HEK293T (cell line): ENCODE measurements at regions not wholly inside any gene's neighbourhood (a gene's known extent, or its start where the extent isn't known, plus 50 kb on each side); places are given as distances from the start of the nearest gene placed in this dataset.
"Not testable (repeated sequence)": the region's sequence is repeated elsewhere in the genome, so short reads cannot be mapped to it uniquely, and the experiment has no call there.

Experiments
- CTCF ChIA-PET: fragments of 350-600 bp; formaldehyde crosslinking; extraction: SDS; loops from one replicate; lab custom pipeline; 2021; ENCODE audit warnings: antibody characterized with exemption, inconsistent platforms; lab: Yijun Ruan, JAX
- POLR2A ChIA-PET: fragments of 350-600 bp; formaldehyde crosslinking; extraction: SDS; loops from one replicate; lab custom pipeline; 2020; ENCODE audit warnings: antibody characterized with exemption, inconsistent platforms; lab: Yijun Ruan, JAX
- DNase-seq: peaks from one replicate; pipeline ENCODE4 v3.0.0; 2012; ENCODE audit warnings: mixed read lengths; ENCODE audit errors: extremely low spot score
- ARNT ChIP-seq: fragments of 450-650 bp; IDR thresholded peaks from 2 replicates; pipeline ENCODE4 v1.6.1; 2017; ENCODE audit warnings: mild to moderate bottlenecking
- BHLHE40 ChIP-seq: fragments of 450-650 bp; IDR thresholded peaks from 2 replicates; pipeline ENCODE4 v1.6.1; 2016; ENCODE audit warnings: mild to moderate bottlenecking, moderate library complexity, borderline replicate concordance
- CTBP1 ChIP-seq: fragments of 450-650 bp; IDR thresholded peaks from 2 replicates; pipeline ENCODE4 v1.6.1; 2016; ENCODE audit warnings: borderline replicate concordance
- ELF4 ChIP-seq: fragments of 450-650 bp; IDR thresholded peaks from 2 replicates; pipeline ENCODE4 v1.6.1; 2017; ENCODE audit warnings: antibody characterized with exemption
- FOXA1 ChIP-seq: fragments of 450-650 bp; IDR thresholded peaks from 2 replicates; pipeline ENCODE4 v1.6.1; 2016; ENCODE audit warnings: mild to moderate bottlenecking
- FOXK2 ChIP-seq: fragments of 450-650 bp; IDR thresholded peaks from 2 replicates; pipeline ENCODE4 v1.6.1; 2016; ENCODE audit warnings: mild to moderate bottlenecking
- FOXM1 ChIP-seq: fragments of 450-650 bp; IDR thresholded peaks from 2 replicates; pipeline ENCODE4 v1.6.1; 2017; ENCODE audit warnings: mild to moderate bottlenecking, borderline replicate concordance
- HDGF ChIP-seq: fragments of 450-650 bp; IDR thresholded peaks from 2 replicates; pipeline ENCODE4 v1.6.1; 2017; ENCODE audit warnings: antibody characterized with exemption, borderline replicate concordance
- L3MBTL2 ChIP-seq: fragments of 450-650 bp; conservative IDR thresholded peaks from 2 replicates; pipeline ENCODE4 v1.6.1; 2016; ENCODE audit warnings: mild to moderate bottlenecking
- LEF1 ChIP-seq: fragments of 450-650 bp; IDR thresholded peaks from 2 replicates; pipeline ENCODE4 v1.6.1; 2017; ENCODE audit warnings: mild to moderate bottlenecking, borderline replicate concordance
- NFRKB ChIP-seq: fragments of 450-650 bp; IDR thresholded peaks from 2 replicates; pipeline ENCODE4 v1.6.1; 2016; ENCODE audit warnings: mild to moderate bottlenecking, moderate library complexity
- SP1 ChIP-seq: fragments of 450-650 bp; IDR thresholded peaks from 2 replicates; pipeline ENCODE4 v1.6.1; 2017
- SUZ12 ChIP-seq: fragments of 450-650 bp; IDR thresholded peaks from 2 replicates; pipeline ENCODE4 v1.6.1; 2016; ENCODE audit warnings: mild to moderate bottlenecking
- TARDBP ChIP-seq: fragments of 450-650 bp; IDR thresholded peaks from 2 replicates; pipeline ENCODE4 v1.6.1; 2016
- ZNF384 ChIP-seq: fragments of 450-650 bp; IDR thresholded peaks from 2 replicates; pipeline ENCODE4 v1.6.1; 2016
- TF ChIP-seq, protein P1 (sequence below): fragments of 450-650 bp; IDR thresholded peaks from 2 replicates; pipeline ENCODE4 v1.6.1; 2016

DNA sequence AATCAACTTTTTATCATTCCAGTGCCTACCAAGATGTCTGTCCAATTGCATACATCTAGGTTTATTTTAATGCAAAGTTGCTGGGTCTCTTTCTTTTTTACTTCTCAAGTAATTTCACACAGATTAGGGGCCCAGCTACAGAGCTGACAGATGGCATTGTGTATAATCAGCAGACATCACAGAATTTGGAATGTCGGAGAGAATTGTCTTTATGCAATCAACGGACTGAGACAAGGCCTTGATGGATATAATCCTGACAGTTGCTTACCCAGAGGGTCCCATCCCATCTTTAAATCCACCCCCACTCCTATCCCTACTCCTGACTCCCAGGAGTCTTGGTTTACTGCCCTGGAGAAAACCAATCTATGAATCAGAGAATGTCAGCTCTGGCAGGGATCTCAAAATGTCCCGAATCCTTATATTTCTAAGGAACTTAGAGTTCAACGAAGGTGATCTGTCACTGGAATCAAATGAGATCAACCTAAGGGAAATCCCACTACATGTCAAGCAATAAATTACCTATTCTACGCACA, 142.0 kb downstream of the LRATD1 start:
- TF ChIP-seq ARNT (no peak), FOXM1 (no peak), BHLHE40 (no peak), SP1 (no peak), ELF4 (no peak), ZNF384 (no peak), L3MBTL2 (no peak), FOXK2 (no peak), TARDBP (no peak), FOXA1 (no peak)
- TF ChIP-seq, protein P1, sequence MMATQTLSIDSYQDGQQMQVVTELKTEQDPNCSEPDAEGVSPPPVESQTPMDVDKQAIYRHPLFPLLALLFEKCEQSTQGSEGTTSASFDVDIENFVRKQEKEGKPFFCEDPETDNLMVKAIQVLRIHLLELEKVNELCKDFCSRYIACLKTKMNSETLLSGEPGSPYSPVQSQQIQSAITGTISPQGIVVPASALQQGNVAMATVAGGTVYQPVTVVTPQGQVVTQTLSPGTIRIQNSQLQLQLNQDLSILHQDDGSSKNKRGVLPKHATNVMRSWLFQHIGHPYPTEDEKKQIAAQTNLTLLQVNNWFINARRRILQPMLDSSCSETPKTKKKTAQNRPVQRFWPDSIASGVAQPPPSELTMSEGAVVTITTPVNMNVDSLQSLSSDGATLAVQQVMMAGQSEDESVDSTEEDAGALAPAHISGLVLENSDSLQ = no peak
- DNase-seq = no peak
- CTCF ChIA-PET = no interaction called here
- POLR2A ChIA-PET = no interaction called here

DNA sequence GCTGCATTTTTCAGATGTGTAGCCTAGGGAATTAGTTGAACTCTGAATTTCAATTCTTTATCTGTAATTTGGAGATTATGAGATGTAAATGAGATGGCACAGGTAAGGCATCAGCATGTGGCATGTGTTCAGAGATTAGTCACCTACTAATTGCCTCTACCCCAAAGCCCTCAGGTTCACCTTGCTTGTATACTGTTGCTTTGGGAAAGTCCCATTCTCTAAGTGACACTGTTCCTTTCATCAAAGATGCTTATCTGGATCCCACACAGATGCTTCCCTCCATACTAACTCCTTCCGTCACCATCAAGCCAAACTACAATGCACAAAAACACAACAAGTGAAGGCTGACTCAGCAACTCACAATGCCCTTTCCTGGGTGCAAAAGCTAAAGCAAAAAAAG, 143.7 kb downstream of the LRATD1 start:
- ChIA-PET CTCF (no interaction called here), POLR2A (no interaction called here)
- no peak for TF ChIP-seq SP1
- no peak for TF ChIP-seq LEF1
- no peak for TF ChIP-seq CTBP1
- TF ChIP-seq FOXK2 = no peak
- no peak for TF ChIP-seq TARDBP
- no peak for TF ChIP-seq ELF4
- TF ChIP-seq SUZ12 = no peak
- no peak for TF ChIP-seq HDGF
- TF ChIP-seq NFRKB = no peak
- no peak for TF ChIP-seq ARNT
- no peak for TF ChIP-seq BHLHE40
- no peak for TF ChIP-seq L3MBTL2
- no peak for TF ChIP-seq ZNF384
- no peak for TF ChIP-seq FOXA1
- TF ChIP-seq, protein P1 = no peak
- TF ChIP-seq FOXM1 = no peak
- no peak for DNase-seq

DNA sequence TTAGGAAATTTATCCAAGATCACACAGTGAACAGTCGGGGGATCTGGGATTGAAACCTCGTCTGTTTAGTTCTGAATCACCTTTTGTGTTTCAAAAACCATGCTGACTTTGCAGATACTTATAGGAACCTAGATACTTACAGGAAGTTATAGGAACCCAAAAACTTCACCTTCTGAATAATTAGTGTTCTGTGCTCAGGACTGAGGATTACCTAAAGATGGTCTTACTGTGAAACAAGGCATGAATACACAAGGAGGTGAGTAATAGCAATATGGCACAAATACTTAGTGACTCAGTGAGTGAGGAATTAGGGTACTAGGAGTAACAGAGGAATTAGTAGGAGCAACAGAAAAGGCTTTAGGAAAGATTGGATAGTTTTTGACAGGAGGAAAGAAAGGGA, 145.5 kb downstream of the LRATD1 start:
- ChIA-PET CTCF (no interaction called here), POLR2A (no interaction called here)
- TF ChIP-seq SUZ12 (no peak), ELF4 (no peak), NFRKB (no peak), HDGF (no peak), L3MBTL2 (no peak), LEF1 (no peak), TARDBP (no peak), ARNT (no peak), BHLHE40 (no peak), FOXA1 (no peak), ZNF384 (no peak), FOXK2 (no peak), CTBP1 (no peak), SP1 (no peak), FOXM1 (no peak)
- TF ChIP-seq, protein P1 = no peak
- DNase-seq = no peak

DNA sequence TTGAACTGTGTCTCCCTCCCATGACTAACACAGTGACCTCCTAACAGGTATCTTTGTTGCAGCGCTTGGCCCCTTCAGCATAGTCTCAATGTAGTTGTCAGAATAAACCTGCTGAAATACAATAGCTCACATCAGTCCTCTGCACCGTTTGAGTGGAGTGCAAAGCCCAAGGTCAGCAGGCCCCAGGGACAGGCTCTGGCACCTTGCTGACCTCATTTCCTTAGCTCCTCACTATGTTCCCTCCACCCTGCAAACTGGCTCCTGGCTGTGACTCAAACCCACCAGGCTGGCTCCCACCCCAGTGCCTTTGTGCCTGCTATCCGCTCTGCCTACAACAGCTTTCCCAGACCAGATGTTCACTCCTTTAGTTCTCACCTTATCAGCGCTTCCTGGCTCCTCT, 146.7 kb downstream of the LRATD1 start:
- ChIA-PET POLR2A (no interaction called here), CTCF (no interaction called here)
- no peak for DNase-seq
- TF ChIP-seq, protein P1 = no peak
- TF ChIP-seq BHLHE40 (no peak), L3MBTL2 (no peak), ELF4 (no peak), SP1 (no peak), FOXK2 (no peak), CTBP1 (no peak), SUZ12 (no peak), TARDBP (no peak), FOXM1 (no peak)

DNA sequence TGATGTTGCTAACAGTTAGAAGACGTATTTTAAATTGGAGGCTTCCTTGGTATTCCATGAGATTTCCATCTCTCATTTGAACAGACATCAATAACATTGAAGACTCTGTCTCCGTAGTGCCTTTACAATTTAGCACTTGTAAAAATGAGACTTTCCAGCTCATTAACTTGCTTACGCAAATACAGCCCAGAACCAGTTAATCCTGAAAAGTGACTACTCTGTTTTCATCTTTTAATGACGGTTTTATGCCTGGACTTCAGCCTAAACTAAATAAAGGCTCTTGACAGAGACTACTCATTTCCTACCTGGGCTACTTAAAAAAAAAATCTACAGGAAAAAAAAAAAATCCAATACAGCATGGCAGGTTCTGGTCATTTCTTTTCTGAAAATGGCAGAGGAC, 148.6 kb downstream of the LRATD1 start:
- DNase-seq = no peak
- TF ChIP-seq L3MBTL2 = no peak
- TF ChIP-seq FOXM1 = no peak
- no peak for TF ChIP-seq LEF1
- no peak for TF ChIP-seq CTBP1
- TF ChIP-seq SUZ12 = no peak
- TF ChIP-seq HDGF = no peak
- TF ChIP-seq ZNF384 = no peak
- no peak for TF ChIP-seq ARNT
- TF ChIP-seq, protein P1 = no peak
- no peak for TF ChIP-seq BHLHE40
- TF ChIP-seq FOXK2 = no peak
- no peak for TF ChIP-seq FOXA1
- no peak for TF ChIP-seq ELF4
- no peak for TF ChIP-seq NFRKB
- ChIA-PET CTCF (no interaction called here), POLR2A (no interaction called here)

DNA sequence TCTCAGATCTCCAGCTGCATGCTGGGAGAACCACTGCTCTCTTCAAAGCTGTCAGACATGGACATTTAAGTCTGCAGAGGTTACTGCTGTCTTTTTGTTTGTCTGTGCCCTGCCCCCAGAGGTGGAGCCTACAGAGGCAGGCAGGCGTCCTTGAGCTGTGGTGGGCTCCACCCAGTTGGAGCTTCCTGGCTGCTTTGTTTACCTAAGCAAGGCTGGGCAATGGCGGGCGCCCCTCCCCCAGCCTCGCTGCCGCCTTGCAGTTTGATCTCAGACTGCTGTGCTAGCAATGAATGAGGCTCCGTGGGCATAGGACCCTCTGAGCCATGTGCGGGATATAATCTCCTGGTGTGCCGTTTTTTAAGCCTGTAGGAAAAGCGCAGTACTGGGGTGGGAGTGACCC, 156.3 kb downstream of the LRATD1 start:
- DNase-seq, CTCF ChIA-PET, POLR2A ChIA-PET: not testable (repeated sequence)
